Stimulated activated CD8-positive, alpha-beta memory T cell treated with anti-CD3 and anti-CD28 coated beads, Interleukin-4, amount 100 ng/mL, for 48 hours (primary cell): ENCODE measurements at regions not wholly inside any gene's neighbourhood (a gene's known extent, or its start where the extent isn't known, plus 50 kb on each side); places are given as distances from the start of the nearest gene placed in this dataset.
"Not testable (repeated sequence)": the region's sequence is repeated elsewhere in the genome, so short reads cannot be mapped to it uniquely, and the experiment has no call there.

Experiments used
- DNase-seq: peaks from one replicate; pipeline ENCODE4 v3.0.0-alpha.2; 2020

- no peak for DNase-seq
Measured at GRCh38 chr20:54324652-54325285, 116.9 kb downstream of the PFDN4 start.

GRCh38 chr20:54335299-54335698 is 127.4 kb downstream of the PFDN4 start:
- DNase-seq = no peak

GRCh38 chr20:54337144-54337543 is 129.3 kb downstream of the PFDN4 start:
- no peak for DNase-seq

- DNase-seq = no peak
Measured at GRCh38 chr20:54339093-54339492, 131.2 kb downstream of the PFDN4 start.

- DNase-seq = no peak
Measured at GRCh38 chr20:54340206-54340605, 132.3 kb downstream of the PFDN4 start.

- no peak for DNase-seq
Measured at GRCh38 chr20:54340667-54341081, 132.8 kb downstream of the PFDN4 start.

GRCh38 chr20:54342258-54342920 is 133.0 kb upstream of the DOK5 start:
- no peak for DNase-seq

- DNase-seq = no peak
Measured at GRCh38 chr20:54343099-54343498, 132.3 kb upstream of the DOK5 start.

GRCh38 chr20:54343634-54344033 is 131.8 kb upstream of the DOK5 start:
- DNase-seq = no peak

GRCh38 chr20:54344832-54345231 is 130.6 kb upstream of the DOK5 start:
- no peak for DNase-seq

GRCh38 chr20:54345301-54345724 is 130.1 kb upstream of the DOK5 start:
- DNase-seq = no peak

- no peak for DNase-seq
Measured at GRCh38 chr20:54345821-54346220, 129.6 kb upstream of the DOK5 start.

GRCh38 chr20:54346276-54346675 is 129.1 kb upstream of the DOK5 start:
- DNase-seq = no peak

GRCh38 chr20:54347166-54347833 is 128.1 kb upstream of the DOK5 start:
- no peak for DNase-seq

GRCh38 chr20:54350415-54350814 is 125.0 kb upstream of the DOK5 start:
- no peak for DNase-seq

GRCh38 chr20:54351371-54352136 is 123.8 kb upstream of the DOK5 start:
- DNase-seq = no peak

- DNase-seq = not testable (repeated sequence)
Measured at GRCh38 chr20:54352541-54352940, 122.9 kb upstream of the DOK5 start.

GRCh38 chr20:54353292-54353691 is 122.1 kb upstream of the DOK5 start:
- no peak for DNase-seq

GRCh38 chr20:54355631-54356280 is 119.6 kb upstream of the DOK5 start:
- DNase-seq = no peak

- no peak for DNase-seq
Measured at GRCh38 chr20:54356801-54357200, 118.6 kb upstream of the DOK5 start.

- DNase-seq = no peak
Measured at GRCh38 chr20:54361475-54361874, 113.9 kb upstream of the DOK5 start.

GRCh38 chr20:54362283-54362682 is 113.1 kb upstream of the DOK5 start:
- no peak for DNase-seq

GRCh38 chr20:54364365-54364764 is 111.0 kb upstream of the DOK5 start:
- DNase-seq = no peak
